Heart left ventricle (tissue), 16 donors: ENCODE measurements at regions not wholly inside any gene's neighbourhood (a gene's known extent, or its start where the extent isn't known, plus 50 kb on each side); places are given as distances from the start of the nearest gene placed in this dataset.

Source experiments
- ATAC-seq, 4 donors: fragments of 200-7000 bp; cut with Tn5 transposase; one replicate each; pipeline ENCODE4 v1.9.1; 2020 to 2022; ENCODE audit warnings: moderate library complexity in 4 of 4, mild to moderate bottlenecking in 3 of 4, moderate number of reproducible peaks in 1 of 4
- DNase-seq, 5 donors: peaks; one replicate each; pipeline ENCODE4 v3.0.0-alpha.2; 2020
- H3K27ac ChIP-seq, 12 donors: fragments of 200-600 bp; sonication (generic) in 4 of 12; one replicate each; pipeline versions ENCODE4 v1.5.0 to v1.8.0; 2016 to 2022; ENCODE audit warnings: mild to moderate bottlenecking in 2 of 12
- H3K27me3 ChIP-seq, 9 donors: fragments of 200-600 bp; sonication (generic) in 2 of 9; one replicate each; pipeline versions ENCODE4 v1.5.1 to v1.8.0; 2016 to 2022; ENCODE audit warnings: mild to moderate bottlenecking in 3 of 9
- H3K36me3 ChIP-seq, 9 donors: fragments of 200-600 bp; sonication (generic) in 2 of 9; one replicate each; pipeline versions ENCODE4 v1.5.0 to v1.8.0; 2018 to 2022; ENCODE audit warnings: mild to moderate bottlenecking in 2 of 9
- H3K4me1 ChIP-seq, 12 donors: fragments of 200-600 bp; sonication (generic) in 4 of 12; one replicate each; pipeline versions ENCODE4 v1.5.0 to v1.8.0; 2016 to 2022; ENCODE audit warnings: mild to moderate bottlenecking in 3 of 12
- H3K4me3 ChIP-seq, 12 donors: fragments of 200-600 bp; sonication (generic) in 4 of 12; one replicate each; pipeline versions ENCODE4 v1.5.0 to v1.8.0; 2017 to 2022; ENCODE audit warnings: mild to moderate bottlenecking in 9 of 12, moderate library complexity in 4 of 12
- H3K9me3 ChIP-seq, 12 donors: fragments of 200-600 bp; sonication (generic) in 4 of 12; one replicate each; pipeline versions ENCODE4 v1.5.0 to v1.8.0; 2016 to 2022; ENCODE audit warnings: mild to moderate bottlenecking in 1 of 12
- CTCF ChIP-seq, 12 donors: fragments of 200-600 bp; sonication (generic) in 4 of 12; IDR thresholded peaks; one replicate each; pipeline versions ENCODE4 v1.5.0 to v1.8.0; 2018 to 2022; ENCODE audit warnings: antibody characterized with exemption in 12 of 12, mild to moderate bottlenecking in 5 of 12
- POLR2A ChIP-seq, 2 donors: fragments of 450-650 bp; IDR thresholded peaks; one replicate each; pipeline ENCODE4 v1.6.1; 2017; ENCODE audit warnings: antibody characterized with exemption in 2 of 2, mild to moderate bottlenecking in 2 of 2, moderate library complexity in 2 of 2
- WGBS, 4 donors: extraction: QIAGEN DNeasy Blood & Tissue Kit in 2 of 4; methylation state at CpG; one replicate each; pipeline versions ENCODE4 v1.1.5 to v1.1.7; 2013 to 2018; 5-methylcytosine and 5-hydroxymethylcytosine counted together
- intact Hi-C, 10 donors: fragments of 100-400 bp; cut with DNase I; formaldehyde crosslinking; loops; one replicate each; pipeline versions ENCODE4 v1.11.1 to v1.14.2; 2022
- donor health status: ischemic (EF 13 %, LVEDD 7.1; RV severe dilation, severe dysfunction).
- donor health status: healthy with polysubstance abuse.
- donor health status: DM: no; HTN: yes; CAD: no.
- donor health status: DM: no; HTN: no; CAD: no.
- donor health status: ischemic (EF 25% LVEDD 6.9; RV normal size, moderate dysfunction).
- donor health status: ischemic (EF 25% LVEDD 5.7; RV mildly dilated, moderate dysfunction).
- donor health status: healthy.
- donor health status: DM: yes; HTN: yes; CAD: no.
- donor health status: ischemic (EF 35%, LVEDD 5.7; RV mildly dilated, moderate dysfunction).
- donor health status: nonischemic (EF 11% LVEDD 7.7; RV severe dilation, severe dysfunction).
- donor health status: DM: yes; HTN: yes; CAD: no.
- donor health status: PGD.
- donor health status: ischemic (EF 29% LVEDD 5.4; RV normal size, mild dysfunction).
- donor health status: nonischemic (EF 23%, LVEDD 6.1; RV moderate dilation, normal function).

GRCh38 chr6:99136488-99136887 is 188.7 kb upstream of the FBXL4 start:
- no peaks in the 10 kb centered on the region for H3K4me1 ChIP-seq
- H3K27me3 ChIP-seq = peaks cover 0 to 5% (median 0%) of the 10 kb centered on the region in 9 donors
- 35 to 50% (median 39%) methylated on average over 3 of the region's 3 CpGs for WGBS, 4 donors
- ATAC-seq = no peak
- intact Hi-C loops = no loop called here
- no peaks in the 10 kb centered on the region for H3K9me3 ChIP-seq
- H3K4me3 ChIP-seq = no peak overlapping the region
- no peak for DNase-seq
- no peaks in the 10 kb centered on the region for H3K36me3 ChIP-seq
- no peak for TF ChIP-seq CTCF (IDR thresholded peaks at IDR 0.05)
- TF ChIP-seq POLR2A (IDR thresholded peaks at IDR 0.05) = no peak
- H3K27ac ChIP-seq = no peak overlapping the region

GRCh38 chr6:99132026-99132635 is 184.4 kb upstream of the FBXL4 start:
- no peak overlapping the region for H3K4me3 ChIP-seq
- H3K27me3 ChIP-seq = peaks cover 0 to 2% (median 0%) of the 10 kb centered on the region in 9 donors
- no peaks in the 10 kb centered on the region for H3K36me3 ChIP-seq
- 81 to 87% (median 85%) methylated on average over 4 of the region's 4 CpGs for WGBS, 4 donors
- ATAC-seq (no peak), DNase-seq (no peak)
- no peaks in the 10 kb centered on the region for H3K4me1 ChIP-seq
- TF ChIP-seq POLR2A (IDR thresholded peaks at IDR 0.05) = no peak
- no peak for TF ChIP-seq CTCF (IDR thresholded peaks at IDR 0.05)
- no peak overlapping the region for H3K27ac ChIP-seq
- intact Hi-C loops = no loop called here
- no peaks in the 10 kb centered on the region for H3K9me3 ChIP-seq

GRCh38 chr6:99130897-99131873 is 183.4 kb upstream of the FBXL4 start:
- TF ChIP-seq CTCF (IDR thresholded peaks at IDR 0.05) = peak in 2 of 12 donors; percentile 7
- TF ChIP-seq POLR2A (IDR thresholded peaks at IDR 0.05) = no peak
- Histone ChIP-seq H3K27me3 (no peaks in the 10 kb centered on the region), H3K4me1 (no peaks in the 10 kb centered on the region), H3K4me3 (no peak overlapping the region), H3K27ac (no peak overlapping the region), H3K9me3 (no peaks in the 10 kb centered on the region), H3K36me3 (no peaks in the 10 kb centered on the region)
- 59 to 72% (median 65%) methylated on average over 15 of the region's 15 CpGs for WGBS, 4 donors
- DNase-seq (no peak), ATAC-seq (peak in 1 of 4 donors; percentile 20)
- intact Hi-C loops = no loop called here

GRCh38 chr6:99129835-99130234 is 182.1 kb upstream of the FBXL4 start:
- Histone ChIP-seq H3K4me1 (no peaks in the 10 kb centered on the region), H3K27ac (no peak overlapping the region), H3K36me3 (no peaks in the 10 kb centered on the region), H3K27me3 (no peaks in the 10 kb centered on the region), H3K4me3 (no peak overlapping the region), H3K9me3 (no peaks in the 10 kb centered on the region)
- ATAC-seq = no peak
- TF ChIP-seq CTCF (IDR thresholded peaks at IDR 0.05) (no peak), POLR2A (IDR thresholded peaks at IDR 0.05) (no peak)
- no peak for DNase-seq
- WGBS, 4 donors = 86 to 91% (median 87%) methylated on average over 2 of the region's 2 CpGs
- intact Hi-C loops = loop anchor here in 1 of 10 donors (10.0 kb wide), 1 partner anchor 1635 kb away; no protein-coding TSS in a partner anchor
